SK-N-SH treated with all-trans-retinoic acid at 6 μM for 48 hours (cell line): ENCODE measurements at regions not wholly inside any gene's neighbourhood (a gene's known extent, or its start where the extent isn't known, plus 50 kb on each side); places are given as distances from the start of the nearest gene placed in this dataset.

Experiments
- ATAC-seq: fragments of 200-7000 bp; cut with Tn5 transposase; 3 replicates; pipeline ENCODE4 v1.9.1; 2020; ENCODE audit warnings: mild to moderate bottlenecking, moderate library complexity
- ARNTL ChIP-seq: fragments of 450-650 bp; formaldehyde crosslinking; IDR thresholded peaks from 2 replicates; pipeline ENCODE4 v1.5.0; 2020; ENCODE audit warnings: low read depth, mild to moderate bottlenecking, moderate library complexity, borderline replicate concordance
- BACH2 ChIP-seq: fragments of 250-450 bp; sonication (Bioruptor Pico); IDR thresholded peaks from 2 replicates; pipeline ENCODE4 v1.9.0; 2021; ENCODE audit warnings: mild to moderate bottlenecking, borderline replicate concordance
- ESRRG ChIP-seq: fragments of 250-450 bp; sonication (Bioruptor Pico); IDR thresholded peaks from 2 replicates; pipeline ENCODE4 v1.6.1; 2021; ENCODE audit warnings: mild to moderate bottlenecking
- GLIS3 ChIP-seq: fragments of 250-450 bp; sonication (Bioruptor Pico); IDR thresholded peaks from 2 replicates; pipeline ENCODE4 v1.5.0; 2020; ENCODE audit warnings: mild to moderate bottlenecking, moderate library complexity
- ISL1 ChIP-seq: fragments of 250-450 bp; sonication (Bioruptor Pico); IDR thresholded peaks from 2 replicates; pipeline ENCODE4 v2.1.2; 2022; ENCODE audit warnings: mild to moderate bottlenecking, moderate library complexity
- PPARA ChIP-seq: fragments of 250-450 bp; sonication (Bioruptor Pico); IDR thresholded peaks from 2 replicates; pipeline ENCODE4 v1.5.0; 2020; ENCODE audit warnings: mild to moderate bottlenecking, borderline replicate concordance
- RARB ChIP-seq: fragments of 250-450 bp; sonication (Bioruptor Pico); IDR thresholded peaks from 2 replicates; pipeline ENCODE4 v1.8.0; 2021; ENCODE audit warnings: mild to moderate bottlenecking, moderate library complexity
- SNAI2 ChIP-seq: fragments of 250-450 bp; sonication (Bioruptor Pico); IDR thresholded peaks from 2 replicates; pipeline ENCODE4 v1.5.0; 2020; ENCODE audit warnings: mild to moderate bottlenecking, moderate library complexity
- TCF4 ChIP-seq: fragments of 250-450 bp; sonication (Bioruptor Pico); IDR thresholded peaks from 2 replicates; pipeline ENCODE4 v1.8.0; 2021; ENCODE audit warnings: mild to moderate bottlenecking, moderate library complexity, borderline replicate concordance
- TOX ChIP-seq: fragments of 250-450 bp; sonication (Bioruptor Pico); IDR thresholded peaks from 2 replicates; pipeline ENCODE4 v1.8.0; 2021; ENCODE audit warnings: mild to moderate bottlenecking, moderate library complexity, borderline replicate concordance
- ZC3H10 ChIP-seq: fragments of 250-450 bp; sonication (Bioruptor Pico); IDR thresholded peaks from 2 replicates; pipeline ENCODE4 v1.5.1; 2021; ENCODE audit warnings: mild to moderate bottlenecking, moderate library complexity
- ZFP3 ChIP-seq: fragments of 250-450 bp; sonication (Bioruptor Pico); IDR thresholded peaks from 2 replicates; pipeline ENCODE4 v1.5.0; 2020; ENCODE audit warnings: mild to moderate bottlenecking, moderate library complexity
- ZFP30 ChIP-seq: fragments of 450-650 bp; formaldehyde crosslinking; IDR thresholded peaks from 2 replicates; pipeline ENCODE4 v1.5.0; 2022; ENCODE audit warnings: mild to moderate bottlenecking, moderate library complexity
- ZNF565 ChIP-seq: fragments of 450-650 bp; formaldehyde crosslinking; conservative IDR thresholded peaks from 2 replicates; pipeline ENCODE4 v1.5.0; 2020; ENCODE audit warnings: low read depth, mild to moderate bottlenecking, moderate library complexity
- ZNF70 ChIP-seq: fragments of 450-650 bp; formaldehyde crosslinking; IDR thresholded peaks from 2 replicates; pipeline ENCODE4 v1.5.0; 2020; ENCODE audit warnings: mild to moderate bottlenecking, moderate library complexity
- ZNF8 ChIP-seq: fragments of 450-650 bp; formaldehyde crosslinking; IDR thresholded peaks from 2 replicates; pipeline ENCODE4 v1.5.0; 2020; ENCODE audit warnings: mild to moderate bottlenecking, moderate library complexity
- TF ChIP-seq, protein P1 (sequence below): fragments of 250-450 bp; sonication (Bioruptor Pico); IDR thresholded peaks from 2 replicates; pipeline ENCODE4 v1.5.1; 2021; ENCODE audit warnings: mild to moderate bottlenecking, moderate library complexity
- TF ChIP-seq, protein P2 (sequence below): fragments of 250-450 bp; sonication (Bioruptor Pico); IDR thresholded peaks from 2 replicates; pipeline ENCODE4 v1.8.0; 2021; ENCODE audit warnings: low read depth, mild to moderate bottlenecking, moderate library complexity, borderline replicate concordance
- TF ChIP-seq, protein P3 (sequence below): fragments of 250-450 bp; sonication (Bioruptor Pico); IDR thresholded peaks from 2 replicates; pipeline ENCODE4 v1.5.1; 2020; ENCODE audit warnings: low read depth, mild to moderate bottlenecking, moderate library complexity
- TF ChIP-seq, protein P4 (sequence below): fragments of 250-450 bp; sonication (Bioruptor Pico); IDR thresholded peaks from 2 replicates; pipeline ENCODE4 v1.5.0; 2020; ENCODE audit warnings: mild to moderate bottlenecking, moderate library complexity
- TF ChIP-seq, protein P5 (sequence below): fragments of 250-450 bp; sonication (Bioruptor Pico); IDR thresholded peaks from 2 replicates; pipeline ENCODE4 v1.8.0; 2020; ENCODE audit warnings: mild to moderate bottlenecking, moderate library complexity, borderline replicate concordance

DNA sequence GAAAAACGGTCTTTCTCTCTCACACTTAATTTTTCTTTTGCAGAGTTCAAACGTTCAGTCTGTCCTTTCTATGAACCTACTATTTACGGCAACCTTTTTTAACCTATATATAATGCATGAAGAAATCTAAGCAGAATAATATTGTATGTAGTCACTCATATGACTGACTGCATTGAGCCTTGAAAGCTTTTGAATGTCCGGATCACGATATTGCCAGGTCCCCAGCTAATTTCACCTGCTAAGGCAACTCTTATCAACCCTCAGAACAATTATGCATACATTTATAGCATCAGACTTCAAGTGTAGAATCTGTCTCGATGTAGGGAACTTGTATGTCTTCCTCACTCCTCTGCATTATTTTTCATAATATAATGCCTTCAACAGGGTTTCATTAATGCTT lies 1083.8 kb upstream of the KLHL29 start:
- no peak for ATAC-seq
- TF ChIP-seq, protein P1, sequence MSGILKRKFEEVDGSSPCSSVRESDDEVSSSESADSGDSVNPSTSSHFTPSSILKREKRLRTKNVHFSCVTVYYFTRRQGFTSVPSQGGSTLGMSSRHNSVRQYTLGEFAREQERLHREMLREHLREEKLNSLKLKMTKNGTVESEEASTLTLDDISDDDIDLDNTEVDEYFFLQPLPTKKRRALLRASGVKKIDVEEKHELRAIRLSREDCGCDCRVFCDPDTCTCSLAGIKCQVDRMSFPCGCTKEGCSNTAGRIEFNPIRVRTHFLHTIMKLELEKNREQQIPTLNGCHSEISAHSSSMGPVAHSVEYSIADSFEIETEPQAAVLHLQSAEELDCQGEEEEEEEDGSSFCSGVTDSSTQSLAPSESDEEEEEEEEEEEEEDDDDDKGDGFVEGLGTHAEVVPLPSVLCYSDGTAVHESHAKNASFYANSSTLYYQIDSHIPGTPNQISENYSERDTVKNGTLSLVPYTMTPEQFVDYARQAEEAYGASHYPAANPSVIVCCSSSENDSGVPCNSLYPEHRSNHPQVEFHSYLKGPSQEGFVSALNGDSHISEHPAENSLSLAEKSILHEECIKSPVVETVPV (CRISPR knock-in tag): no peak
- TF ChIP-seq RARB (CRISPR knock-in tag): no peak
- TF ChIP-seq, protein P2, sequence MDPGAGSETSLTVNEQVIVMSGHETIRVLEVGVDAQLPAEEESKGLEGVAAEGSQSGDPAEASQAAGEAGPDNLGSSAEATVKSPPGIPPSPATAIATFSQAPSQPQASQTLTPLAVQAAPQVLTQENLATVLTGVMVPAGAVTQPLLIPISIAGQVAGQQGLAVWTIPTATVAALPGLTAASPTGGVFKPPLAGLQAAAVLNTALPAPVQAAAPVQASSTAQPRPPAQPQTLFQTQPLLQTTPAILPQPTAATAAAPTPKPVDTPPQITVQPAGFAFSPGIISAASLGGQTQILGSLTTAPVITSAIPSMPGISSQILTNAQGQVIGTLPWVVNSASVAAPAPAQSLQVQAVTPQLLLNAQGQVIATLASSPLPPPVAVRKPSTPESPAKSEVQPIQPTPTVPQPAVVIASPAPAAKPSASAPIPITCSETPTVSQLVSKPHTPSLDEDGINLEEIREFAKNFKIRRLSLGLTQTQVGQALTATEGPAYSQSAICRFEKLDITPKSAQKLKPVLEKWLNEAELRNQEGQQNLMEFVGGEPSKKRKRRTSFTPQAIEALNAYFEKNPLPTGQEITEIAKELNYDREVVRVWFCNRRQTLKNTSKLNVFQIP (CRISPR knock-in tag): no peak
- no peak for TF ChIP-seq SNAI2 (CRISPR knock-in tag)
- TF ChIP-seq, protein P3, sequence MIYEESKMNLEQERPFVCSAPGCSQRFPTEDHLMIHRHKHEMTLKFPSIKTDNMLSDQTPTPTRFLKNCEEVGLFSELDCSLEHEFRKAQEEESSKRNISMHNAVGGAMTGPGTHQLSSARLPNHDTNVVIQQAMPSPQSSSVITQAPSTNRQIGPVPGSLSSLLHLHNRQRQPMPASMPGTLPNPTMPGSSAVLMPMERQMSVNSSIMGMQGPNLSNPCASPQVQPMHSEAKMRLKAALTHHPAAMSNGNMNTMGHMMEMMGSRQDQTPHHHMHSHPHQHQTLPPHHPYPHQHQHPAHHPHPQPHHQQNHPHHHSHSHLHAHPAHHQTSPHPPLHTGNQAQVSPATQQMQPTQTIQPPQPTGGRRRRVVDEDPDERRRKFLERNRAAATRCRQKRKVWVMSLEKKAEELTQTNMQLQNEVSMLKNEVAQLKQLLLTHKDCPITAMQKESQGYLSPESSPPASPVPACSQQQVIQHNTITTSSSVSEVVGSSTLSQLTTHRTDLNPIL (CRISPR knock-in tag): no peak
- no peak for TF ChIP-seq TOX (CRISPR knock-in tag)
- no peak for TF ChIP-seq ZNF8
- no peak for TF ChIP-seq ZNF70
- no peak for TF ChIP-seq ZNF565 (CRISPR knock-in tag)
- no peak for TF ChIP-seq ZFP3 (CRISPR knock-in tag)
- TF ChIP-seq PPARA (CRISPR knock-in tag): no peak
- TF ChIP-seq, protein P4, sequence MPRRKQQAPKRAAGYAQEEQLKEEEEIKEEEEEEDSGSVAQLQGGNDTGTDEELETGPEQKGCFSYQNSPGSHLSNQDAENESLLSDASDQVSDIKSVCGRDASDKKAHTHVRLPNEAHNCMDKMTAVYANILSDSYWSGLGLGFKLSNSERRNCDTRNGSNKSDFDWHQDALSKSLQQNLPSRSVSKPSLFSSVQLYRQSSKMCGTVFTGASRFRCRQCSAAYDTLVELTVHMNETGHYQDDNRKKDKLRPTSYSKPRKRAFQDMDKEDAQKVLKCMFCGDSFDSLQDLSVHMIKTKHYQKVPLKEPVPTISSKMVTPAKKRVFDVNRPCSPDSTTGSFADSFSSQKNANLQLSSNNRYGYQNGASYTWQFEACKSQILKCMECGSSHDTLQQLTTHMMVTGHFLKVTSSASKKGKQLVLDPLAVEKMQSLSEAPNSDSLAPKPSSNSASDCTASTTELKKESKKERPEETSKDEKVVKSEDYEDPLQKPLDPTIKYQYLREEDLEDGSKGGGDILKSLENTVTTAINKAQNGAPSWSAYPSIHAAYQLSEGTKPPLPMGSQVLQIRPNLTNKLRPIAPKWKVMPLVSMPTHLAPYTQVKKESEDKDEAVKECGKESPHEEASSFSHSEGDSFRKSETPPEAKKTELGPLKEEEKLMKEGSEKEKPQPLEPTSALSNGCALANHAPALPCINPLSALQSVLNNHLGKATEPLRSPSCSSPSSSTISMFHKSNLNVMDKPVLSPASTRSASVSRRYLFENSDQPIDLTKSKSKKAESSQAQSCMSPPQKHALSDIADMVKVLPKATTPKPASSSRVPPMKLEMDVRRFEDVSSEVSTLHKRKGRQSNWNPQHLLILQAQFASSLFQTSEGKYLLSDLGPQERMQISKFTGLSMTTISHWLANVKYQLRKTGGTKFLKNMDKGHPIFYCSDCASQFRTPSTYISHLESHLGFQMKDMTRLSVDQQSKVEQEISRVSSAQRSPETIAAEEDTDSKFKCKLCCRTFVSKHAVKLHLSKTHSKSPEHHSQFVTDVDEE: no peak
- TF ChIP-seq, protein P5, sequence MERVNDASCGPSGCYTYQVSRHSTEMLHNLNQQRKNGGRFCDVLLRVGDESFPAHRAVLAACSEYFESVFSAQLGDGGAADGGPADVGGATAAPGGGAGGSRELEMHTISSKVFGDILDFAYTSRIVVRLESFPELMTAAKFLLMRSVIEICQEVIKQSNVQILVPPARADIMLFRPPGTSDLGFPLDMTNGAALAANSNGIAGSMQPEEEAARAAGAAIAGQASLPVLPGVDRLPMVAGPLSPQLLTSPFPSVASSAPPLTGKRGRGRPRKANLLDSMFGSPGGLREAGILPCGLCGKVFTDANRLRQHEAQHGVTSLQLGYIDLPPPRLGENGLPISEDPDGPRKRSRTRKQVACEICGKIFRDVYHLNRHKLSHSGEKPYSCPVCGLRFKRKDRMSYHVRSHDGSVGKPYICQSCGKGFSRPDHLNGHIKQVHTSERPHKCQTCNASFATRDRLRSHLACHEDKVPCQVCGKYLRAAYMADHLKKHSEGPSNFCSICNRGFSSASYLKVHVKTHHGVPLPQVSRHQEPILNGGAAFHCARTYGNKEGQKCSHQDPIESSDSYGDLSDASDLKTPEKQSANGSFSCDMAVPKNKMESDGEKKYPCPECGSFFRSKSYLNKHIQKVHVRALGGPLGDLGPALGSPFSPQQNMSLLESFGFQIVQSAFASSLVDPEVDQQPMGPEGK (CRISPR knock-in tag): no peak
- TF ChIP-seq BACH2 (CRISPR knock-in tag): no peak
- no peak for TF ChIP-seq ISL1
- TF ChIP-seq ESRRG: no peak

DNA sequence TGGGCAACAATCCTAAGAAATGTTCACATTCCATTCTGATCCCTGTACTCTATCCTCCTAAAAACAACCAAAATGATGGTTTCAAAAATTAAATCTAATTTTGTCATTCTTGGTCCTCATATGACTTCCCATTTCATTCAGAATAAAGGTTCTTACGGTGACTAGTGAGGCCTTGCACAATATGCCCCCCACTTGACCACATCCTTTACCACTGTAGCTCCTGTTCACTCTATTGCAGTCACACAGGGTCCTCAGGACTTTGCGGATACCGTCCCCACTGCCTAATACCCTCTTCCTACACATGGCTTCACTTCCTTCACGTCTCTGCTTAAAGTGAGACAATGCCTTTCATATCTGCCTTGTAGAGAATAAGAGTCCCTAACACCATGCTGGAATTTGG lies 1058.7 kb upstream of the KLHL29 start:
- no peak for ATAC-seq
- TF ChIP-seq ZFP3 (CRISPR knock-in tag): no peak
- no peak for TF ChIP-seq ARNTL (CRISPR knock-in tag)
- no peak for TF ChIP-seq TCF4 (CRISPR knock-in tag)
- TF ChIP-seq, protein P3 (CRISPR knock-in tag): no peak
- no peak for TF ChIP-seq ZNF8
- TF ChIP-seq ZC3H10 (CRISPR knock-in tag): no peak
- no peak for TF ChIP-seq ZFP30 (CRISPR knock-in tag)
- no peak for TF ChIP-seq GLIS3 (CRISPR knock-in tag)
- no peak for TF ChIP-seq PPARA (CRISPR knock-in tag)
- TF ChIP-seq, protein P1 (CRISPR knock-in tag): no peak
